NCI-H2171 treated with DMSO at 0.1 percent for 48 hours (cell line): ENCODE measurements at regions not wholly inside any gene's neighbourhood (a gene's known extent, or its start where the extent isn't known, plus 50 kb on each side); places are given as distances from the start of the nearest gene placed in this dataset.
"Not testable (repeated sequence)": the region's sequence is repeated elsewhere in the genome, so short reads cannot be mapped to it uniquely, and the experiment has no call there.

Experiments used
- DNase-seq: peaks from one replicate; lab custom pipeline; 2025; lab: John Stamatoyannopoulos, UW

DNA sequence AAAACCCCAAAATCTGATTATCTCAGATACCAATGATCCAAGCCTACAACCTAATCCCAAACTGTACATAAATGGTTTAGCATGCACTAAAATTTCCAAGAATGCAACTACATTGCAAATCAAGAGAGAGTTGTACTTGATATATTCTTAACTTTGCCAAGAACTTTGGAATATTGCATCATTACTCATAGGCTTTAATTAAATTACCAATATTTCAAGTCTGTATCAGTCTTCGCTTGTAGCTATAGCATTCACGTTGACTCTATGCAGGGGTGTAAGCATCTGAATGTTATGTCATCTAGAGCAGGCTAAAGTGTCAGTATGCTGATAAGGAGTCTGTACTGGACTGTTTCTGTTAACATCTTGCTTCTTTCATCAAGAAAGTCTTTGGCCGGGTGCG lies 56.3 kb downstream of the FOXI3 start:
- no peak for DNase-seq

DNA sequence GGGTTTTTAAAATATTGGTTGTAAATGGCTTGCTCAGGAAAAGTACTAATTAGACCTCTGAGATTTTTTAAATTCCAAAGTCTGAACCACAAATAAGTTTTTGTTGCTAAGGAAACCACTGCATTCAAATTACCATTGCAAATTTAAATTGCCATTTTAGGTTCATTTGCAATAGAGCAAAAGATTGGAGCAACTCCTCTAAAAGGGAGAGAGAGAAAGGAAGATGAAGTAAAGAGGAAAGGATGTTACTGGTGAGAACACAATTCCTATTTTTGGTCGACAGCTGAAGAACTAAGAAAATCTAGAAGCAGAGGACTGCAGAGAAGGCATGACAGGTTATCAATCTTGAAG lies 74.9 kb downstream of the FOXI3 start:
- DNase-seq = no peak

GRCh38 chr2:88372042-88372441 lies 80.5 kb downstream of the FOXI3 start:
- no peak for DNase-seq

DNA sequence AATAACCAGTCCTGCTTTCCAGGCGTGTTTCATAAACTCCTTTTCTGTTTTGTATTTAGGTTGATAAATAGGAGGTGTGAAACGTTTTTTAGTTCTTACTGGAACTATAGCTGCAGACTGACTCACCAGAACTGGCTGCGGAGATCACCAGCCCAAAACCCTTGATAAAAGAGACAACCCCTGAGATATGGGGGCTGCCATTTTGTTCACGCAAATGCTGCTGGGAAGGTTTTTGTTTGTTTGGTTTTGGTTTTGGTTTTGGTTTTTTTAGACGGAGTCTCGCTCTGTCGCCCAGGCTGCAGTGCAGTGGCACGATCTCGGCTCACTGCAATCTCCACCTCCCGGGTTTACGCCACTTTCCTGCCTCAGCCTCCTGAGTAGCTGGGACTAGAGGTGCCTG lies 87.1 kb downstream of the FOXI3 start:
- not testable (repeated sequence) for DNase-seq

DNA sequence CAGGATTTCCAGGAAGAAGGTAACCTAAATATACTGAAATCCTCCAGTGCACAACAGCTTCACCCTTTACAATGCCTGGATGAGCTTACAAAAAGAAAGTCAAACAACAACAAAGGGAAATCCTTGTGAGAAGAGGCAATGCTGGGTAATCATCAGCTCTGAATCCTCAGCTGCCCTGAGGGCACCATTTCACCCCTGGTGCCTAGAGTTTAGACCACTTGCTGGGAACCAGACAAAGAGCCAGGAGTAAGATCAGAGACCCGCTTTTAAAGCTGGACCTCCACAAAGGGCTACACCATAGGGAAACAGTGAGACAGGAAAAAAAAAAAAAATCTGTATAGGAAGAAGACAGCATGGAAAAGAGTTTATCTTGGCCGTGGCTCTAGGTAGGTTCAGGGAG lies 97.0 kb downstream of the FOXI3 start:
- no peak for DNase-seq

DNA sequence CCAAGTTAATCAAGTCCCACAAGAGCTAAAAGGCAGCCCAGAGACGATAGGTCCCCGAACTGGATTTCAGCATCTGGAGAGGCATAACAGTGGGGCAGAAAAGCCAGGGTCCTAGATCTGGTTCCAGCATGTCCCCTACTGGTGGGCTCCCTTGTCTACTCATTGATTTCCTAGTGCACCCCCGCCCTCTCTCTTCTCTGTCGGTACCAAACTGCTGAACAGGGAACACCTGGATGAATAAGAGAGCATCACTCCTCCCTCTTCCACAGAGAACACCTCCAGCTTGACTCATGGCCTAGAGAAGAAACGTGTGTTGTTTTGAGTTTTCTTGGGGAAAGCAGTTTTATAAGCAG lies 101.3 kb downstream of the FOXI3 start:
- DNase-seq = no peak

- DNase-seq = no peak
Observed at GRCh38 chr2:88350331-88351248, 101.9 kb downstream of the FOXI3 start.

GRCh38 chr2:88345842-88346241 lies 106.7 kb downstream of the FOXI3 start:
- DNase-seq = no peak

GRCh38 chr2:88342749-88343148 lies 109.7 kb downstream of the FOXI3 start:
- no peak for DNase-seq

GRCh38 chr2:88334418-88334817 lies 118.1 kb downstream of the FOXI3 start:
- DNase-seq = no peak

GRCh38 chr2:88331239-88331638 lies 121.3 kb downstream of the FOXI3 start:
- DNase-seq = no peak

- no peak for DNase-seq
Observed at GRCh38 chr2:88329815-88330603, 122.5 kb downstream of the FOXI3 start.

DNA sequence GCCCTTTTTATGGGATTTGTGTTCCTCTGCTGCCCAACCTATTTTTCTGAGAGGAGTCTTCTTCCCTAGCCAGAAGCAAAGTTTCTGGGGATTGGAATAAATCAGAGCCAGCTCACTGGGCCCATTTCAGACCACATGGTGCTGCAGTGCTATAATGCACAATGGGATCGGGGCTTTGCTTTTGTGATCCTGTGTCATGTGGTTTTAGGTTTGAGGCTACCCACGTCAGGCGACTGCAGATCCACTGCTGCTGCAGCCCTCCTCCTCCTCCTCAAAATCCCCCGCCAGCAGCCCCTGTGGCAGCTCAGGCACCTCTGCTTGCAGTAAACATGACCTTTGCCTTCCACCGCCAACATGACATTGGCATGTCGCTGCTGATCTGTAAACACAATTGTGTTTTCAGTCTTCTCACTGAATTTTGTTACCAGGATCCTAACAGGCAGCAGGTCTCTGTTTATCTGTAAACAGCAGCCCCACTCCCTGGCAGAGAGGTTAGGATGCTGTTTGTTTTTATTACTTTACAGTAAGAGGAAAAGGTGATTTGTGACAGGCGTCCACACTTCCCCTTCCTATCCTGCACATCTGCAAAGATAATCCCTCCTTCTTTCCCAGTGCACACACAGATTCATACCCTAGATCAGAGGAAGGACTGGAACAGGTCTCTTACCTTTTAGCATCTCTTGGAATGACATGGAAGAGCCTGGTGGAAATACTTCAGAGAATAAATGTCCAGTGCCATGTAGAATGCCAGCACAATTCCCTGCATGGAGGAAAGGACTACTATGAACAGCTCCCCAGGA lies 130.8 kb downstream of the FOXI3 start:
- DNase-seq = no peak

GRCh38 chr2:88320076-88320773 lies 132.3 kb downstream of the FOXI3 start:
- no peak for DNase-seq

DNA sequence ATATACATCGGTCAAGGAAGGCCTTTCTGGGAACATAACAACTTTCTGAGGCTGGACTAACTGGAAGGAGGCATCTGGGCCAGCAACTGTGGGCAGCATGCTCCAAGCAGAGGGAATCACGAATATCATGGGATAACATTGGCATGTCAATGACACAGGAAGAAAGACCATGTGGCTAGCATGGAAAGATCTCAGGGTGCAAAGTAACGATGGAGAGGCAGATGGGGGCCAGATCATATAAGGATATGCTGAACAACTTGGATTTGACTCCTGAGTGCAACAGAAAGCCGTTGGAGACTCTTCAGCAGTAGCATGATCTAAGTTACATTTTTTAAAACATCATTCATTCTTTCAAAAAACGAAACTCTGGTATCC lies 133.6 kb downstream of the FOXI3 start:
- no peak for DNase-seq

GRCh38 chr2:88318071-88318955 lies 134.2 kb downstream of the FOXI3 start:
- DNase-seq = peak; percentile 65

DNA sequence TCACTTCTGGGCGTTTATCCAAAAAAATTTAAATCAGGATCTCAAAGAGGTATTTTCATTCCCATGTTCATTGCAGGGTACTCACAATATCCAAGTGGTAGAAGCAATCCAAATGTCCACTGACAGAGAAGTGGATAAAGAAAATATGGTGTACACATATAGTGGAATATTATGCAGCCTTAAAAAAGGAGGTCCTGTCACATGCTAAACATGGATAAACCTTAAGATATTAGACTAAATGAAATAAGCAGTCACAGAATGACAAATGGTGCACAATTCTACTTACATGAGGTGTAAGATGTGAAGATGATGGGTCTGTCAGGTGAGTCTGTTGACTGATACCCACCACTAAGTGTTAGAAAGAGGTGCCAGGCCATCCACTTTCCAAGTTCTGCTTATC lies 140.6 kb downstream of the THNSL2 start:
- DNase-seq = no peak

- peak; percentile 28 for DNase-seq
Observed at GRCh38 chr2:88307817-88308216, 137.7 kb downstream of the THNSL2 start.

GRCh38 chr2:88303865-88304264 lies 133.7 kb downstream of the THNSL2 start:
- no peak for DNase-seq

DNA sequence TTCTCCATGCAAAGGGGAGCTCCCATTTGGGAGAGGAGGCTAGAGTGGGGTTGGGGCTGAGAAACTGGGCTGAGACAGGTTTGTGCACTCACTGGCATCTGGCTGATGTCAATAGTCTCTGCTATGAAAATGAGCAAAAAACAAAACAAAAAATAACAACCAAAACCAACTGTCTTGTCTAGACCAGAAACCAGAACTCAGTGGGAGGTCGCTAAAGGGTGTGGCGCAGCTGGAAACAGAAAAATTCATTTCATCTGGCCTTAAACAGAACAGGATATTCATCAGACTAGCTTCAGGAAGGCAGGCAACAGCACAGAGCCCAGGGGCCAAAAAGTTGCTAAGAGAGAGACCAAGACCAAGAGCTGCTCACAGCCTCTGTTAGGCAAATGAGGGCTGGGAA lies 126.1 kb downstream of the THNSL2 start:
- DNase-seq = no peak
